Ishikawa (cell line): ENCODE measurements at regions not wholly inside any gene's neighbourhood (a gene's known extent, or its start where the extent isn't known, plus 50 kb on each side); places are given as distances from the start of the nearest gene placed in this dataset.

ENCODE experiments used
- CEBPB ChIP-seq: IDR thresholded peaks from 2 replicates; pipeline ENCODE4 v1.6.1; 2012
- CREB1 ChIP-seq: IDR thresholded peaks from 2 replicates; pipeline ENCODE4 v1.6.1; 2012; ENCODE audit warnings: low read depth
- EGR1 ChIP-seq: IDR thresholded peaks from 2 replicates; pipeline ENCODE4 v1.6.1; 2012
- EP300 ChIP-seq: IDR thresholded peaks from 2 replicates; pipeline ENCODE4 v1.6.1; 2012; ENCODE audit warnings: borderline replicate concordance
- FOXM1 ChIP-seq: IDR thresholded peaks from 2 replicates; pipeline ENCODE4 v1.6.1; 2012; ENCODE audit warnings: low read depth, borderline replicate concordance
- NFIC ChIP-seq: IDR thresholded peaks from 2 replicates; pipeline ENCODE4 v1.6.1; 2012
- RAD21 ChIP-seq: IDR thresholded peaks from 2 replicates; pipeline ENCODE4 v1.6.1; 2012; ENCODE audit warnings: low read depth
- TAF1 ChIP-seq: IDR thresholded peaks from 2 replicates; pipeline ENCODE4 v1.6.1; 2012; ENCODE audit warnings: low read depth, mild to moderate bottlenecking
- TCF12 ChIP-seq: IDR thresholded peaks from 2 replicates; pipeline ENCODE4 v1.6.1; 2012; ENCODE audit warnings: low read depth
- TEAD4 ChIP-seq: IDR thresholded peaks from 2 replicates; pipeline ENCODE4 v1.6.1; 2012
- YY1 ChIP-seq: IDR thresholded peaks from 2 replicates; pipeline ENCODE4 v1.6.1; 2012; ENCODE audit warnings: low read depth
- ZBTB7A ChIP-seq: IDR thresholded peaks from 2 replicates; pipeline ENCODE4 v1.6.1; 2012; ENCODE audit warnings: low read depth
- TF ChIP-seq, protein P1 (sequence below): IDR thresholded peaks from 2 replicates; pipeline ENCODE4 v1.6.1; 2012; ENCODE audit warnings: low read depth, mild to moderate bottlenecking
- TF ChIP-seq, protein P2 (sequence below): IDR thresholded peaks from 2 replicates; pipeline ENCODE4 v1.6.1; 2012
- TF ChIP-seq, protein P3 (sequence below): IDR thresholded peaks from 2 replicates; pipeline ENCODE4 v1.6.1; 2012

DNA sequence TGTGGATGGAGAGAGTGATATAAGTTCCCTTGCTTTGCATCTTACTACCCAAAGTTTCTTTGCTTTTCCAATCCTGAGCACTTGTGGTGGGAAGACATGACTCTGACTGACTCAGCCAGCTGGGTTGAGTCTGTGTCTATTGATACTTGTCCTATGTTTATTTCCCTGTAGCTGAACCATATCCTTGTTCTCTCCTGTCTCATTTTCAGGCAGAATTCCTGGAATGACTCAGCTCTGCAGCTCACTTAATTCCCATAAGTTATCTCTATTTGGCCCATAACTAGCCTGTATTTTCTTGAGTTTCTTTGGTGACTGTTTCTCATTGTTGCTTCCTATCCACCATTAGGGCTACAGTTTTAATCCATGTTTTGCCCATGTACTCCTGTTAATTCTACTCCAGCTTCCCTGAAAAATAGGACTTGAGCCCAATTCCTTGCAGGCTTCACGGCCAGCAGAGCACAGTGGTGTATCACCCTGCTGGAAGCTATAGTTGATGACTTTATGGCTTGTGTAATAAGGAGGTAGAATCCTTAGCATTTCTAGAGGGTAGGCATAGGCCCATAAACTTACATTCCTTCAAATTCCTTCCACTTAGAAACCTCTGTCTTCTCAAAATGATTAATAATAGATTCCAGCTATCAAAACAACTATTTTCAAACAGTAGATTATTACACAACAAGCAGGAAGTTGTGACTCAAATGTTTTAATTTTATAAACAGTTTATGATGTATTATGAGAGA, 183.1 kb downstream of the TMTC3 start:
- TF ChIP-seq RAD21 (no peak), TCF12 (no peak), ZBTB7A (no peak), EP300 (no peak), CREB1 (no peak), CEBPB (no peak), YY1 (no peak)
- TF ChIP-seq, protein P1, sequence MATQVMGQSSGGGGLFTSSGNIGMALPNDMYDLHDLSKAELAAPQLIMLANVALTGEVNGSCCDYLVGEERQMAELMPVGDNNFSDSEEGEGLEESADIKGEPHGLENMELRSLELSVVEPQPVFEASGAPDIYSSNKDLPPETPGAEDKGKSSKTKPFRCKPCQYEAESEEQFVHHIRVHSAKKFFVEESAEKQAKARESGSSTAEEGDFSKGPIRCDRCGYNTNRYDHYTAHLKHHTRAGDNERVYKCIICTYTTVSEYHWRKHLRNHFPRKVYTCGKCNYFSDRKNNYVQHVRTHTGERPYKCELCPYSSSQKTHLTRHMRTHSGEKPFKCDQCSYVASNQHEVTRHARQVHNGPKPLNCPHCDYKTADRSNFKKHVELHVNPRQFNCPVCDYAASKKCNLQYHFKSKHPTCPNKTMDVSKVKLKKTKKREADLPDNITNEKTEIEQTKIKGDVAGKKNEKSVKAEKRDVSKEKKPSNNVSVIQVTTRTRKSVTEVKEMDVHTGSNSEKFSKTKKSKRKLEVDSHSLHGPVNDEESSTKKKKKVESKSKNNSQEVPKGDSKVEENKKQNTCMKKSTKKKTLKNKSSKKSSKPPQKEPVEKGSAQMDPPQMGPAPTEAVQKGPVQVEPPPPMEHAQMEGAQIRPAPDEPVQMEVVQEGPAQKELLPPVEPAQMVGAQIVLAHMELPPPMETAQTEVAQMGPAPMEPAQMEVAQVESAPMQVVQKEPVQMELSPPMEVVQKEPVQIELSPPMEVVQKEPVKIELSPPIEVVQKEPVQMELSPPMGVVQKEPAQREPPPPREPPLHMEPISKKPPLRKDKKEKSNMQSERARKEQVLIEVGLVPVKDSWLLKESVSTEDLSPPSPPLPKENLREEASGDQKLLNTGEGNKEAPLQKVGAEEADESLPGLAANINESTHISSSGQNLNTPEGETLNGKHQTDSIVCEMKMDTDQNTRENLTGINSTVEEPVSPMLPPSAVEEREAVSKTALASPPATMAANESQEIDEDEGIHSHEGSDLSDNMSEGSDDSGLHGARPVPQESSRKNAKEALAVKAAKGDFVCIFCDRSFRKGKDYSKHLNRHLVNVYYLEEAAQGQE, result no peak
- TF ChIP-seq, protein P2, sequence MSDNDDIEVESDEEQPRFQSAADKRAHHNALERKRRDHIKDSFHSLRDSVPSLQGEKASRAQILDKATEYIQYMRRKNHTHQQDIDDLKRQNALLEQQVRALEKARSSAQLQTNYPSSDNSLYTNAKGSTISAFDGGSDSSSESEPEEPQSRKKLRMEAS, result no peak

DNA sequence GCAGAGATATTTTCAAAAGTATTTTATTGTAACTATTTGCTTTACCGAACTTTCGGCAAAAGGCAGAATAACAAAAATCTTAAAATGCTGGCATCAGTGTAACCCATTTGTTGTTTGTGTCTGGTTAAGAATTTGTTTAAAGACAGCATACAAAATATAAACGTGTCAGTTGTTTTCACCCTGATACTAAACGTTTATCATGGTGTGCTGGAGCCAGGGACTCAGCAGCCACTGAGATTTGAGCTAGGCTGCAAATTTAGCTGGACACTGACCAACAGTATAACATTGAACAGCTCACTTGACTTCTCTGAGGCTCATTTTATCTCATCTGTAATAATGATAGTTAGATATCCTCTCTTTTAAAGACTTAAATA, 183.7 kb downstream of the TMTC3 start:
- TF ChIP-seq, protein P3, sequence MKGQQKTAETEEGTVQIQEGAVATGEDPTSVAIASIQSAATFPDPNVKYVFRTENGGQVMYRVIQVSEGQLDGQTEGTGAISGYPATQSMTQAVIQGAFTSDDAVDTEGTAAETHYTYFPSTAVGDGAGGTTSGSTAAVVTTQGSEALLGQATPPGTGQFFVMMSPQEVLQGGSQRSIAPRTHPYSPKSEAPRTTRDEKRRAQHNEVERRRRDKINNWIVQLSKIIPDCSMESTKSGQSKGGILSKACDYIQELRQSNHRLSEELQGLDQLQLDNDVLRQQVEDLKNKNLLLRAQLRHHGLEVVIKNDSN, result no peak
- TF ChIP-seq RAD21 (no peak), CREB1 (no peak)
- TF ChIP-seq, protein P2, result no peak
- TF ChIP-seq, protein P1, result no peak

DNA sequence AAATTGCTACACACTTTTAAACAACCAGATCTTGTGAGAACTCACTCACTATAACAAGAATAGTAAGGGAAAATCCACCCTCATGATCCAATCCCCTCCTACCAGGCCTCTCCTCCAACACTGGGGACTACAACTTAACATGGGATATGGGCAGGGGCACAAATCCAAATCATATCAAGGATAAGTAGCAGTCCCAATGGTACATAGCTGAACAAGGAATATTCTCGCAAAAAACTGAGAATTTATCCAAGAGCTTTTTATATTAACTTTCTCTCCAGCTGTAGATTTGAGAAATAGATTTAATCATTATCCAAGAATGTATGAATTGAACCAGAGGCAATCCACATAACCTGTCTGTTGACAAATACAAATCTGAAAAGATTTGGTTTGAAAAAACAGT, 185.2 kb downstream of the TMTC3 start:
- TF ChIP-seq ZBTB7A, result no peak
- TF ChIP-seq EGR1, result no peak

DNA sequence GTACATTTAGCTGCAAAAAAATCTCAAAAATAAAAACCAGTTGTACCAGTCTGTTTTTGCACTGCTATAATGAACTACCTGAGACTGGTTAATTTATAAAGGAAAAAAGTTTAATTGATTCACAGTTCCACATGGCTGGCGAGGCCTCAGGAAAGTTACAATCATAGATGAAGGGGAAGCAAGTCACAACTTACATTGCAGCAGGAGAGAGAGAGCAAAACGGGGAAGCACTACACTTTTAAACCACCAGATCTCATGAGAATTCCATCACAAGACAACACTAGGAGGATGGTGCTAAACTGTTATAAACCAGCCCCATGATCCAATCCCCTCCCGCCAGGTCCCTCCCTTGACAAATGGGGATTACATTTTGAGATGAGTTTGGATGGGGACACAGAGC, 186.0 kb downstream of the TMTC3 start:
- TF ChIP-seq NFIC (no peak), TCF12 (no peak), CREB1 (no peak), YY1 (no peak), EGR1 (no peak), EP300 (no peak), TEAD4 (no peak), ZBTB7A (no peak), FOXM1 (no peak), TAF1 (no peak), CEBPB (no peak)
- TF ChIP-seq, protein P2, result no peak
- TF ChIP-seq, protein P3, result no peak
- TF ChIP-seq, protein P1, result no peak

DNA sequence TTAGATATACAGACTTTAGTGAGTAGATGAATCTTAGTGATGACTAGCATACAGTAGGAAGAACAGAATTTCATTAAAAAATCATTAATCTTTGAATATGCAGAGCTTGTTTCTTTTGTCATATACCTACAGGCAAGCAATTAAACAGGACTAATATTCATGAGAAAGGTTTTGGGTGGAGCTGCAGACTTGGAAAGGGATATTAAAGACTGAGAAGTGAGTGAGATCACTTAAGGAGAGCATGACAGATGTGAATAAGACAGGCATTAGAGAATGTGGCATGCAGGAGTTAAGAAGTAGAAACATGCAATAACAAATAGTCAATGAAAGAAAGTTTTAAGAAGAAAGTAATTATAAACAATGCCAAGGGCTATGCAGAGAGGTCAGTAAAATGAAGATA, 187.7 kb downstream of the TMTC3 start:
- TF ChIP-seq CREB1, result no peak
- no peak for TF ChIP-seq RAD21
- TF ChIP-seq ZBTB7A, result no peak
- TF ChIP-seq FOXM1, result no peak
- TF ChIP-seq, protein P1, result no peak
- TF ChIP-seq EP300, result no peak
- no peak for TF ChIP-seq NFIC
- no peak for TF ChIP-seq TEAD4
- no peak for TF ChIP-seq EGR1
- TF ChIP-seq TCF12, result no peak
- TF ChIP-seq, protein P3, result no peak
- TF ChIP-seq CEBPB, result no peak
